ENCODE measurements at regions not wholly inside any gene's neighbourhood (a gene's known extent, or its start where the extent isn't known, plus 50 kb on each side); places are given as distances from the start of the nearest gene placed in this dataset.
"Not testable (repeated sequence)": the region's sequence is repeated elsewhere in the genome, so short reads cannot be mapped to it uniquely, and the experiment has no call there.

- Mint-ChIP-seq H3K36me3 (ENCODE audit: low read depth) (no peaks in the 10 kb centered on the region), H3K9me3 (peaks cover 9% of the 10 kb centered on the region), H3K27me3 (peaks cover 6% of the 10 kb centered on the region), H3K4me1 (no peaks in the 10 kb centered on the region), H3K27ac (no peak overlapping the region), H3K4me3 (no peak overlapping the region)
- intact Hi-C loops (cut with micrococcal nuclease): no loop called here
- DNase-seq (no peak), ATAC-seq (ENCODE audit: low read depth) (no peak)
- TF ChIP-seq CTCF (IDR thresholded peaks at IDR 0.05): no peak
- ChIA-PET POLR2A (no interaction called here), CTCF (no interaction called here)
Observed at GRCh38 chr3:104245981-104246380, 1120.7 kb upstream of the ALCAM start.

GRCh38 chr3:104257486-104257885, 1109.2 kb upstream of the ALCAM start:
- Mint-ChIP-seq H3K27ac (no peak overlapping the region), H3K9me3 (no peaks in the 10 kb centered on the region), H3K27me3 (no peaks in the 10 kb centered on the region), H3K4me3 (no peak overlapping the region), H3K36me3 (ENCODE audit: low read depth) (no peaks in the 10 kb centered on the region), H3K4me1 (no peaks in the 10 kb centered on the region)
- ATAC-seq (ENCODE audit: low read depth) (no peak), DNase-seq (no peak)
- CTCF ChIA-PET: no interaction called here
- TF ChIP-seq CTCF (IDR thresholded peaks at IDR 0.05): no peak
- intact Hi-C loops (cut with micrococcal nuclease): loop anchor here (10.0 kb wide), 1 partner anchor 57 kb away; no protein-coding TSS in a partner anchor
- POLR2A ChIA-PET: no interaction called here

- ATAC-seq (ENCODE audit: low read depth) (no peak), DNase-seq (no peak)
- H3K4me1 Mint-ChIP-seq: no peaks in the 10 kb centered on the region
- no peaks in the 10 kb centered on the region for H3K36me3 Mint-ChIP-seq (ENCODE audit: low read depth)
- ChIA-PET CTCF (interaction anchor here (1.9 kb wide), 1 partner anchor 9 kb away, joined by 4 read pairs; no protein-coding TSS in a partner anchor), POLR2A (no interaction called here)
- H3K27me3 Mint-ChIP-seq: peaks cover 3% of the 10 kb centered on the region
- no peak overlapping the region for H3K27ac Mint-ChIP-seq
- H3K9me3 Mint-ChIP-seq: peaks cover 5% of the 10 kb centered on the region
- intact Hi-C loops (cut with micrococcal nuclease): no loop called here
- H3K4me3 Mint-ChIP-seq: no peak overlapping the region
- TF ChIP-seq CTCF (IDR thresholded peaks at IDR 0.05): no peak
Observed at GRCh38 chr3:104263477-104263876, 1103.2 kb upstream of the ALCAM start.

GRCh38 chr3:104266219-104266618, 1100.5 kb upstream of the ALCAM start:
- H3K27ac Mint-ChIP-seq; POLR2A ChIA-PET; CTCF ChIA-PET; ATAC-seq (ENCODE audit: low read depth); H3K36me3 Mint-ChIP-seq (ENCODE audit: low read depth); H3K9me3 Mint-ChIP-seq; DNase-seq; H3K4me3 Mint-ChIP-seq; intact Hi-C loops (cut with micrococcal nuclease); H3K27me3 Mint-ChIP-seq; H3K4me1 Mint-ChIP-seq: not testable (repeated sequence)

GRCh38 chr3:104269771-104270170, 1096.9 kb upstream of the ALCAM start:
- Mint-ChIP-seq H3K27ac (no peak overlapping the region), H3K9me3 (peaks cover 5% of the 10 kb centered on the region), H3K27me3 (peaks cover 3% of the 10 kb centered on the region), H3K36me3 (ENCODE audit: low read depth) (no peaks in the 10 kb centered on the region), H3K4me3 (no peak overlapping the region), H3K4me1 (no peaks in the 10 kb centered on the region)
- intact Hi-C loops (cut with micrococcal nuclease): loop anchor here (5.0 to 10.0 kb wide), 6 partner anchors 193 to 965 kb away; no protein-coding TSS in a partner anchor
- ATAC-seq (ENCODE audit: low read depth) (no peak), DNase-seq (no peak)
- TF ChIP-seq CTCF (IDR thresholded peaks at IDR 0.05): no peak
- ChIA-PET POLR2A (no interaction called here), CTCF (no interaction called here)

GRCh38 chr3:104273046-104273649, 1093.6 kb upstream of the ALCAM start:
- no peaks in the 10 kb centered on the region for H3K27me3 Mint-ChIP-seq
- intact Hi-C loops (cut with micrococcal nuclease): loop anchor here (1.0 to 10.0 kb wide), 9 partner anchors 189 to 1245 kb away; no protein-coding TSS in a partner anchor
- CTCF ChIA-PET: interaction anchor here (1.0 to 2.5 kb wide), 9 partner anchors 10 to 1246 kb away, joined by 3 to 16 read pairs (median 5); no protein-coding TSS in a partner anchor

More at GRCh38 chr3:104273046-104273649, 1093.6 kb upstream of the ALCAM start:
- POLR2A ChIA-PET: no interaction called here
- no peak overlapping the region for H3K27ac Mint-ChIP-seq
- TF ChIP-seq CTCF (IDR thresholded peaks at IDR 0.05): peak; percentile 72
- peaks cover 2% of the 10 kb centered on the region for H3K36me3 Mint-ChIP-seq (ENCODE audit: low read depth)
- DNase-seq: no peak
- peak; percentile 56 for ATAC-seq (ENCODE audit: low read depth)
- H3K4me3 Mint-ChIP-seq: no peak overlapping the region
- H3K9me3 Mint-ChIP-seq: peaks cover 11% of the 10 kb centered on the region
- no peaks in the 10 kb centered on the region for H3K4me1 Mint-ChIP-seq
